ENCODE measurements at regions not wholly inside any gene's neighbourhood (a gene's known extent, or its start where the extent isn't known, plus 50 kb on each side); places are given as distances from the start of the nearest gene placed in this dataset.

DNA sequence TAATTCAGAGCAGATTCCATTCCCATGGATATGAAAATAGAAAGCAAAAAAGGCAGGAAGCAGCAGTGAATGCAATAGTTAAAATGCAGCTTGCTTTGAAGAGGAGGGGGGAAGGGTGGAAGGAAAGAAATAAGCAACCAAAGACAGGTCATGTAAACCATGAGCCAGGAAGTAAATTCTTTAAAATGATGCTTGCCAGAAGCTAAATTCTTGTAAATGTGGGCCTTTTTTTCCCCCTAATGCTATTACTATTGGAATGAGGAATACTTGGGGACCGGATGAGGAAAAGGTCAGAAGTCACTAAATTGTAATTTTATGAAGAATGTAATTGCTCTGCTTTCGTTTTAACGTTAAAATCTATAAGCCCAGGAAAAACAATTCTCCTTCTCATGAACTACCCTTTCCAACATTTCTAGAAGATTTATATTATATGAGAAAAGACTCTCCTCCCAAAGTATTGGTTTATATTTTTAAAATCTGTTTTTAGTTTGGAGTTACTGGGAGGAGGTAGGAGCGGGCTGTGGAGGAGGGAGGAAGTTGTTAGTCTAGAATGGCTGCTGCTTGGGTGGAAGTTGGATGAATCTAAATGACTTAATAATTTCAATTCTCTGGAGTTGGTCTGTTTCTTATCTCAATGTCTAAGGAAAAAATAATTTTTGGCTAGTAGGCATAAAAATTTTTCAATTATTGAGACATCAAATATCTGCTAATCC, 77.6 kb upstream of the PCDH18 start:
- TF ChIP-seq CHD1 (IDR thresholded peaks at IDR 0.05; ENCODE audit: low read depth, low read length) (no peak), POLR2A (IDR thresholded peaks at IDR 0.05; ENCODE audit: low read depth, low read length) (no peak), MAFK (IDR thresholded peaks at IDR 0.05; ENCODE audit: low read depth, low read length) (no peak), FOS (IDR thresholded peaks at IDR 0.05; ENCODE audit: low read depth, low read length) (no peak), MAZ (IDR thresholded peaks at IDR 0.05; ENCODE audit: borderline replicate concordance, low read depth, low read length) (no peak), RFX5 (IDR thresholded peaks at IDR 0.05; ENCODE audit: low read depth, low read length) (no peak), BHLHE40 (IDR thresholded peaks at IDR 0.05; ENCODE audit: low read depth, low read length) (no peak), RAD21 (IDR thresholded peaks at IDR 0.05; ENCODE audit: low read length) (no peak), NFE2L2 (IDR thresholded peaks at IDR 0.05; ENCODE audit: low read depth, low read length) (no peak)
- TF ChIP-seq, protein P1, sequence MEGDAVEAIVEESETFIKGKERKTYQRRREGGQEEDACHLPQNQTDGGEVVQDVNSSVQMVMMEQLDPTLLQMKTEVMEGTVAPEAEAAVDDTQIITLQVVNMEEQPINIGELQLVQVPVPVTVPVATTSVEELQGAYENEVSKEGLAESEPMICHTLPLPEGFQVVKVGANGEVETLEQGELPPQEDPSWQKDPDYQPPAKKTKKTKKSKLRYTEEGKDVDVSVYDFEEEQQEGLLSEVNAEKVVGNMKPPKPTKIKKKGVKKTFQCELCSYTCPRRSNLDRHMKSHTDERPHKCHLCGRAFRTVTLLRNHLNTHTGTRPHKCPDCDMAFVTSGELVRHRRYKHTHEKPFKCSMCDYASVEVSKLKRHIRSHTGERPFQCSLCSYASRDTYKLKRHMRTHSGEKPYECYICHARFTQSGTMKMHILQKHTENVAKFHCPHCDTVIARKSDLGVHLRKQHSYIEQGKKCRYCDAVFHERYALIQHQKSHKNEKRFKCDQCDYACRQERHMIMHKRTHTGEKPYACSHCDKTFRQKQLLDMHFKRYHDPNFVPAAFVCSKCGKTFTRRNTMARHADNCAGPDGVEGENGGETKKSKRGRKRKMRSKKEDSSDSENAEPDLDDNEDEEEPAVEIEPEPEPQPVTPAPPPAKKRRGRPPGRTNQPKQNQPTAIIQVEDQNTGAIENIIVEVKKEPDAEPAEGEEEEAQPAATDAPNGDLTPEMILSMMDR (conservative IDR thresholded peaks at IDR 0.05; ENCODE audit: low read depth, low read length): no peak
- TF ChIP-seq, protein P2, sequence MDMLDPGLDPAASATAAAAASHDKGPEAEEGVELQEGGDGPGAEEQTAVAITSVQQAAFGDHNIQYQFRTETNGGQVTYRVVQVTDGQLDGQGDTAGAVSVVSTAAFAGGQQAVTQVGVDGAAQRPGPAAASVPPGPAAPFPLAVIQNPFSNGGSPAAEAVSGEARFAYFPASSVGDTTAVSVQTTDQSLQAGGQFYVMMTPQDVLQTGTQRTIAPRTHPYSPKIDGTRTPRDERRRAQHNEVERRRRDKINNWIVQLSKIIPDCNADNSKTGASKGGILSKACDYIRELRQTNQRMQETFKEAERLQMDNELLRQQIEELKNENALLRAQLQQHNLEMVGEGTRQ (IDR thresholded peaks at IDR 0.05; ENCODE audit: low read depth, low read length): no peak

All from IMR-90 (cell line).